ENCODE measurements at regions not wholly inside any gene's neighbourhood (a gene's known extent, or its start where the extent isn't known, plus 50 kb on each side); places are given as distances from the start of the nearest gene placed in this dataset.
"Not testable (repeated sequence)": the region's sequence is repeated elsewhere in the genome, so short reads cannot be mapped to it uniquely, and the experiment has no call there.

GRCh38 chr11:89583580-89583979 is 92.4 kb upstream of the NOX4 start:
- Histone ChIP-seq H3K36me3 (ENCODE audit: control insufficient read depth, insufficient read depth, low read length) (no peaks in the 10 kb centered on the region), H3K27me3 (ENCODE audit: control insufficient read depth, insufficient read depth, low read length) (no peaks in the 10 kb centered on the region), H3K4me3 (ENCODE audit: low read depth, low read length) (no peak overlapping the region)
- CTCF ChIA-PET: no interaction called here
- DNase-seq (ENCODE audit: low read depth): no peak
- POLR2A ChIA-PET: no interaction called here
- TF ChIP-seq CTCF (IDR thresholded peaks at IDR 0.05; ENCODE audit: insufficient read depth, low read depth, low read length): no peak

GRCh38 chr11:89585046-89585445 is 93.9 kb upstream of the NOX4 start:
- H3K4me3 ChIP-seq (ENCODE audit: low read depth, low read length); H3K27me3 ChIP-seq (ENCODE audit: control insufficient read depth, insufficient read depth, low read length); H3K36me3 ChIP-seq (ENCODE audit: control insufficient read depth, insufficient read depth, low read length); DNase-seq (ENCODE audit: low read depth); POLR2A ChIA-PET; CTCF ChIA-PET: not testable (repeated sequence)

GRCh38 chr11:89585471-89585870 is 94.3 kb upstream of the NOX4 start:
- DNase-seq (ENCODE audit: low read depth); H3K36me3 ChIP-seq (ENCODE audit: control insufficient read depth, insufficient read depth, low read length); H3K4me3 ChIP-seq (ENCODE audit: low read depth, low read length); CTCF ChIA-PET; POLR2A ChIA-PET; H3K27me3 ChIP-seq (ENCODE audit: control insufficient read depth, insufficient read depth, low read length): not testable (repeated sequence)

GRCh38 chr11:89589413-89589812 is 98.2 kb upstream of the NOX4 start:
- POLR2A ChIA-PET; H3K27me3 ChIP-seq (ENCODE audit: control insufficient read depth, insufficient read depth, low read length); DNase-seq (ENCODE audit: low read depth); H3K4me3 ChIP-seq (ENCODE audit: low read depth, low read length); CTCF ChIA-PET; H3K36me3 ChIP-seq (ENCODE audit: control insufficient read depth, insufficient read depth, low read length): not testable (repeated sequence)

- POLR2A ChIA-PET; H3K27me3 ChIP-seq (ENCODE audit: control insufficient read depth, insufficient read depth, low read length); H3K4me3 ChIP-seq (ENCODE audit: low read depth, low read length); DNase-seq (ENCODE audit: low read depth); CTCF ChIA-PET; H3K36me3 ChIP-seq (ENCODE audit: control insufficient read depth, insufficient read depth, low read length): not testable (repeated sequence)
Measured at GRCh38 chr11:89590008-89590632, 98.9 kb upstream of the NOX4 start.

- CTCF ChIA-PET; H3K27me3 ChIP-seq (ENCODE audit: control insufficient read depth, insufficient read depth, low read length); H3K36me3 ChIP-seq (ENCODE audit: control insufficient read depth, insufficient read depth, low read length); DNase-seq (ENCODE audit: low read depth); POLR2A ChIA-PET; H3K4me3 ChIP-seq (ENCODE audit: low read depth, low read length): not testable (repeated sequence)
Measured at GRCh38 chr11:89601263-89601662, 108.8 kb upstream of the TRIM77 start.

- ChIA-PET CTCF (no interaction called here), POLR2A (no interaction called here)
- no peak overlapping the region for H3K4me3 ChIP-seq (ENCODE audit: low read depth, low read length)
- no peaks in the 10 kb centered on the region for H3K27me3 ChIP-seq (ENCODE audit: control insufficient read depth, insufficient read depth, low read length)
- no peak for DNase-seq (ENCODE audit: low read depth)
- TF ChIP-seq CTCF (IDR thresholded peaks at IDR 0.05; ENCODE audit: insufficient read depth, low read depth, low read length): no peak
- H3K36me3 ChIP-seq (ENCODE audit: control insufficient read depth, insufficient read depth, low read length): no peaks in the 10 kb centered on the region
Measured at GRCh38 chr11:89604281-89604680, 105.8 kb upstream of the TRIM77 start.

- H3K4me3 ChIP-seq (ENCODE audit: low read depth, low read length); H3K36me3 ChIP-seq (ENCODE audit: control insufficient read depth, insufficient read depth, low read length); H3K27me3 ChIP-seq (ENCODE audit: control insufficient read depth, insufficient read depth, low read length); CTCF ChIA-PET; POLR2A ChIA-PET: not testable (repeated sequence)
- DNase-seq (ENCODE audit: low read depth): peak; percentile 66
Measured at GRCh38 chr11:89606845-89607244, 103.3 kb upstream of the TRIM77 start.

- H3K36me3 ChIP-seq (ENCODE audit: control insufficient read depth, insufficient read depth, low read length); H3K27me3 ChIP-seq (ENCODE audit: control insufficient read depth, insufficient read depth, low read length); DNase-seq (ENCODE audit: low read depth); H3K4me3 ChIP-seq (ENCODE audit: low read depth, low read length); POLR2A ChIA-PET; CTCF ChIA-PET: not testable (repeated sequence)
Measured at GRCh38 chr11:89607497-89607896, 102.6 kb upstream of the TRIM77 start.

Data from BJ (cell line).